NCI-H1417 treated with DMSO at 0.1 percent for 48 hours (cell line): ENCODE measurements at regions not wholly inside any gene's neighbourhood (a gene's known extent, or its start where the extent isn't known, plus 50 kb on each side); places are given as distances from the start of the nearest gene placed in this dataset.
"Not testable (repeated sequence)": the region's sequence is repeated elsewhere in the genome, so short reads cannot be mapped to it uniquely, and the experiment has no call there.

Experiments used
- DNase-seq: peaks from one replicate; lab custom pipeline; 2025; lab: John Stamatoyannopoulos, UW

- DNase-seq = no peak
Measured at GRCh38 chr5:101036778-101037177, 133.7 kb upstream of the ST8SIA4 start.

GRCh38 chr5:101035425-101035824 is 132.3 kb upstream of the ST8SIA4 start:
- no peak for DNase-seq

GRCh38 chr5:101024299-101024698 is 121.2 kb upstream of the ST8SIA4 start:
- DNase-seq = no peak

- no peak for DNase-seq
Measured at GRCh38 chr5:101018299-101018698, 115.2 kb upstream of the ST8SIA4 start.

GRCh38 chr5:101012880-101013279 is 109.8 kb upstream of the ST8SIA4 start:
- no peak for DNase-seq

- no peak for DNase-seq
Measured at GRCh38 chr5:101009758-101010519, 106.9 kb upstream of the ST8SIA4 start.

- no peak for DNase-seq
Measured at GRCh38 chr5:100992354-100992753, 89.3 kb upstream of the ST8SIA4 start.

- not testable (repeated sequence) for DNase-seq
Measured at GRCh38 chr5:100983601-100984000, 80.5 kb upstream of the ST8SIA4 start.

GRCh38 chr5:100974082-100974481 is 71.0 kb upstream of the ST8SIA4 start:
- DNase-seq = no peak

GRCh38 chr5:100970646-100971255 is 67.7 kb upstream of the ST8SIA4 start:
- no peak for DNase-seq

GRCh38 chr5:100965291-100965690 is 62.2 kb upstream of the ST8SIA4 start:
- DNase-seq = no peak
